ENCODE measurements at regions not wholly inside any gene's neighbourhood (a gene's known extent, or its start where the extent isn't known, plus 50 kb on each side); places are given as distances from the start of the nearest gene placed in this dataset.

DNA sequence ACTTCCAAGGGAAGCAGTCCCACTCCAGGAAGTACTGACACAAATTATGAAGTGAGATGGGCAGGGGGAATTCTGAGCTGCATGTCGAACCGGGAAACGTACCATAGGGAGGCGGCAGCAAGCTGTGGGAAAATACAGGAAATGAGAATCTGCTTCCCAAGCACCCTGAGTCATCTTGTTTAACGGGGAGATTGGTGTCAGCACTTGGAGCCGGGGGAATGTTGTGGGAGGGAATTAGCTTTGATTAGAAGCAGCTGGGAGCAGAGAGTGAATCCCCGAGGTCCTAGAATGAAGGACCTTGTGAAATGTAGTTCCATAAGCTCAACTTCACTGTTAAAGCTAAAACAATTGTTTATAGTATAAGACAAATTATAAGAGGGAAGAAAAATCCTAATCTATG, 141.4 kb upstream of the PRKCQ start:
- peak; percentile 36 for DNase-seq (ENCODE audit: low spot score)
- no peaks in the 10 kb centered on the region; the same call in none of the 2 replicates for H3K9me2 ChIP-seq (ENCODE audit: insufficient read depth)
- TF ChIP-seq, protein P1, sequence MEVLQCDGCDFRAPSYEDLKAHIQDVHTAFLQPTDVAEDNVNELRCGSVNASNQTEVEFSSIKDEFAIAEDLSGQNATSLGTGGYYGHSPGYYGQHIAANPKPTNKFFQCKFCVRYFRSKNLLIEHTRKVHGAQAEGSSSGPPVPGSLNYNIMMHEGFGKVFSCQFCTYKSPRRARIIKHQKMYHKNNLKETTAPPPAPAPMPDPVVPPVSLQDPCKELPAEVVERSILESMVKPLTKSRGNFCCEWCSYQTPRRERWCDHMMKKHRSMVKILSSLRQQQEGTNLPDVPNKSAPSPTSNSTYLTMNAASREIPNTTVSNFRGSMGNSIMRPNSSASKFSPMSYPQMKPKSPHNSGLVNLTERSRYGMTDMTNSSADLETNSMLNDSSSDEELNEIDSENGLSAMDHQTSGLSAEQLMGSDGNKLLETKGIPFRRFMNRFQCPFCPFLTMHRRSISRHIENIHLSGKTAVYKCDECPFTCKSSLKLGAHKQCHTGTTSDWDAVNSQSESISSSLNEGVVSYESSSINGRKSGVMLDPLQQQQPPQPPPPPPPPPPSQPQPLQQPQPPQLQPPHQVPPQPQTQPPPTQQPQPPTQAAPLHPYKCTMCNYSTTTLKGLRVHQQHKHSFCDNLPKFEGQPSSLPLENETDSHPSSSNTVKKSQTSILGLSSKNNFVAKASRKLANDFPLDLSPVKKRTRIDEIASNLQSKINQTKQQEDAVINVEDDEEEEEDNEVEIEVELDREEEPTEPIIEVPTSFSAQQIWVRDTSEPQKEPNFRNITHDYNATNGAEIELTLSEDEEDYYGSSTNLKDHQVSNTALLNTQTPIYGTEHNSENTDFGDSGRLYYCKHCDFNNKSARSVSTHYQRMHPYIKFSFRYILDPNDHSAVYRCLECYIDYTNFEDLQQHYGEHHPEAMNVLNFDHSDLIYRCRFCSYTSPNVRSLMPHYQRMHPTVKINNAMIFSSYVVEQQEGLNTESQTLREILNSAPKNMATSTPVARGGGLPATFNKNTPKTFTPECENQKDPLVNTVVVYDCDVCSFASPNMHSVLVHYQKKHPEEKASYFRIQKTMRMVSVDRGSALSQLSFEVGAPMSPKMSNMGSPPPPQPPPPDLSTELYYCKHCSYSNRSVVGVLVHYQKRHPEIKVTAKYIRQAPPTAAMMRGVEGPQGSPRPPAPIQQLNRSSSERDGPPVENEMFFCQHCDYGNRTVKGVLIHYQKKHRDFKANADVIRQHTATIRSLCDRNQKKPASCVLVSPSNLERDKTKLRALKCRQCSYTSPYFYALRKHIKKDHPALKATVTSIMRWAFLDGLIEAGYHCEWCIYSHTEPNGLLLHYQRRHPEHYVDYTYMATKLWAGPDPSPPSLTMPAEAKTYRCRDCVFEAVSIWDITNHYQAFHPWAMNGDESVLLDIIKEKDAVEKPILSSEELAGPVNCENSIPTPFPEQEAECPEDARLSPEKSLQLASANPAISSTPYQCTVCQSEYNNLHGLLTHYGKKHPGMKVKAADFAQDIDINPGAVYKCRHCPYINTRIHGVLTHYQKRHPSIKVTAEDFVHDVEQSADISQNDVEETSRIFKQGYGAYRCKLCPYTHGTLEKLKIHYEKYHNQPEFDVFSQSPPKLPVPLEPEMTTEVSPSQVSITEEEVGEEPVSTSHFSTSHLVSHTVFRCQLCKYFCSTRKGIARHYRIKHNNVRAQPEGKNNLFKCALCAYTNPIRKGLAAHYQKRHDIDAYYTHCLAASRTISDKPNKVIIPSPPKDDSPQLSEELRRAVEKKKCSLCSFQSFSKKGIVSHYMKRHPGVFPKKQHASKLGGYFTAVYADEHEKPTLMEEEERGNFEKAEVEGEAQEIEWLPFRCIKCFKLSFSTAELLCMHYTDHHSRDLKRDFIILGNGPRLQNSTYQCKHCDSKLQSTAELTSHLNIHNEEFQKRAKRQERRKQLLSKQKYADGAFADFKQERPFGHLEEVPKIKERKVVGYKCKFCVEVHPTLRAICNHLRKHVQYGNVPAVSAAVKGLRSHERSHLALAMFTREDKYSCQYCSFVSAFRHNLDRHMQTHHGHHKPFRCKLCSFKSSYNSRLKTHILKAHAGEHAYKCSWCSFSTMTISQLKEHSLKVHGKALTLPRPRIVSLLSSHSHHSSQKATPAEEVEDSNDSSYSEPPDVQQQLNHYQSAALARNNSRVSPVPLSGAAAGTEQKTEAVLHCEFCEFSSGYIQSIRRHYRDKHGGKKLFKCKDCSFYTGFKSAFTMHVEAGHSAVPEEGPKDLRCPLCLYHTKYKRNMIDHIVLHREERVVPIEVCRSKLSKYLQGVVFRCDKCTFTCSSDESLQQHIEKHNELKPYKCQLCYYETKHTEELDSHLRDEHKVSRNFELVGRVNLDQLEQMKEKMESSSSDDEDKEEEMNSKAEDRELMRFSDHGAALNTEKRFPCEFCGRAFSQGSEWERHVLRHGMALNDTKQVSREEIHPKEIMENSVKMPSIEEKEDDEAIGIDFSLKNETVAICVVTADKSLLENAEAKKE (CRISPR knock-in tag; IDR thresholded peaks at IDR 0.05): no peak
- no peak for TF ChIP-seq NANOG (IDR thresholded peaks at IDR 0.05; ENCODE audit: borderline replicate concordance)
- TF ChIP-seq, protein P2, sequence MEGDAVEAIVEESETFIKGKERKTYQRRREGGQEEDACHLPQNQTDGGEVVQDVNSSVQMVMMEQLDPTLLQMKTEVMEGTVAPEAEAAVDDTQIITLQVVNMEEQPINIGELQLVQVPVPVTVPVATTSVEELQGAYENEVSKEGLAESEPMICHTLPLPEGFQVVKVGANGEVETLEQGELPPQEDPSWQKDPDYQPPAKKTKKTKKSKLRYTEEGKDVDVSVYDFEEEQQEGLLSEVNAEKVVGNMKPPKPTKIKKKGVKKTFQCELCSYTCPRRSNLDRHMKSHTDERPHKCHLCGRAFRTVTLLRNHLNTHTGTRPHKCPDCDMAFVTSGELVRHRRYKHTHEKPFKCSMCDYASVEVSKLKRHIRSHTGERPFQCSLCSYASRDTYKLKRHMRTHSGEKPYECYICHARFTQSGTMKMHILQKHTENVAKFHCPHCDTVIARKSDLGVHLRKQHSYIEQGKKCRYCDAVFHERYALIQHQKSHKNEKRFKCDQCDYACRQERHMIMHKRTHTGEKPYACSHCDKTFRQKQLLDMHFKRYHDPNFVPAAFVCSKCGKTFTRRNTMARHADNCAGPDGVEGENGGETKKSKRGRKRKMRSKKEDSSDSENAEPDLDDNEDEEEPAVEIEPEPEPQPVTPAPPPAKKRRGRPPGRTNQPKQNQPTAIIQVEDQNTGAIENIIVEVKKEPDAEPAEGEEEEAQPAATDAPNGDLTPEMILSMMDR (conservative IDR thresholded peaks at IDR 0.05; ENCODE audit: low read depth in 2 of 2): peak in 1 of 2 experiments; percentile 46; a peak in 2 of 4 replicates
- H3K4me1 Mint-ChIP-seq: peaks cover 30% of the 10 kb centered on the region
- H3K27ac ChIP-seq (ENCODE audit: low read depth): no peak overlapping the region
- H3K79me2 ChIP-seq (replicated peaks; ENCODE audit: insufficient read depth): no peaks in the 10 kb centered on the region
- H2AFZ ChIP-seq: no peak overlapping the region
- no peaks in the 10 kb centered on the region for H3K36me3 ChIP-seq (ENCODE audit: insufficient read depth)
- H3K27ac Mint-ChIP-seq: no peak overlapping the region
- no peaks in the 10 kb centered on the region for H3K27me3 ChIP-seq (ENCODE audit: insufficient read depth)
- peaks cover 4% of the 10 kb centered on the region for H3K27me3 Mint-ChIP-seq (ENCODE audit: insufficient read depth, low read depth, poor library complexity)
- peaks cover 14% of the 10 kb centered on the region for H3K9me3 Mint-ChIP-seq
- H3K4me1 ChIP-seq (ENCODE audit: insufficient read depth): peaks cover 39% of the 10 kb centered on the region
- H3K4me3 ChIP-seq: no peak overlapping the region
- no peaks in the 10 kb centered on the region; the same call in 1 of the 2 replicates for H3F3A ChIP-seq (replicated peaks; ENCODE audit: low read depth)
- peaks cover 16% of the 10 kb centered on the region; the same call in 2 of the 3 replicates for H3K36me3 Mint-ChIP-seq (ENCODE audit: low read depth)
- H3K4me2 ChIP-seq: no peak overlapping the region
- H3K4me3 Mint-ChIP-seq: no peak overlapping the region
- no peaks in the 10 kb centered on the region for H4K20me1 ChIP-seq (replicated peaks; ENCODE audit: insufficient read depth)
- ATAC-seq: no peak

DNA sequence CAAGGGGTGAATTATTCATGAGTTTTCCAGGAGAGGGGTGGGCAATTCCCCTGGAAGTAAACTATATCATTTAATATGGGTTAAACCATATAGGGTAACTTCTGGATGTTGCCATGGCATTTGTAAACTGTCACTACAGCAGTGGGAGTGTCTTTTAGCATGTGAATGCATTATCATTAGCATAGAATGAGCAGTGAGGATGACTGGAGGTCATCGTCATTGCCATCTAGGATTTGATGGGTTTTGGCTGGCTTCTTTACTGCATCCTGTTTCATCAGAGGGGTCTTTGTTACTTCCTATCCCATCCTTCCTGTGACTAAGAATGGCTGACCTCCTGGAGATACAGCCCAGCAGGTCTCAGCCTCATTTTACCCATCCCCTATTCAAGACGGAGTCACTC, 139.5 kb upstream of the PRKCQ start:
- H3K36me3 Mint-ChIP-seq (ENCODE audit: low read depth): peaks cover 16% of the 10 kb centered on the region; the same call in 2 of the 3 replicates
- peaks cover 47% of the 10 kb centered on the region for H3K4me1 ChIP-seq (ENCODE audit: insufficient read depth)
- no peak for TF ChIP-seq POLR2AphosphoS5 (IDR thresholded peaks at IDR 0.05; ENCODE audit: low read depth)
- no peak for TF ChIP-seq ZNF114 (CRISPR knock-in tag; IDR thresholded peaks at IDR 0.05)
- peaks cover 30% of the 10 kb centered on the region for H3K4me1 Mint-ChIP-seq
- no peaks in the 10 kb centered on the region; the same call in 1 of the 2 replicates for H3F3A ChIP-seq (replicated peaks; ENCODE audit: low read depth)
- H3K9me3 Mint-ChIP-seq: peaks cover 14% of the 10 kb centered on the region
- no peaks in the 10 kb centered on the region for H3K36me3 ChIP-seq (ENCODE audit: insufficient read depth)
- DNase-seq (ENCODE audit: low spot score): peak; percentile 28
- no peak; the same call in 2 of the 3 replicates for ATAC-seq
- peak overlapping the region; percentile 53; the same call in 1 of the 2 replicates for H3K27ac Mint-ChIP-seq
- H3K27me3 ChIP-seq (ENCODE audit: insufficient read depth): no peaks in the 10 kb centered on the region
- no peak overlapping the region for H2AFZ ChIP-seq
- no peak overlapping the region for H3K4me3 Mint-ChIP-seq
- H3K27me3 Mint-ChIP-seq (ENCODE audit: insufficient read depth, low read depth, poor library complexity): peaks cover 6% of the 10 kb centered on the region
- no peaks in the 10 kb centered on the region; the same call in 1 of the 2 replicates for H3K9me2 ChIP-seq (ENCODE audit: insufficient read depth)
- no peak overlapping the region for H3K4me2 ChIP-seq
- no peak overlapping the region for H3K27ac ChIP-seq (ENCODE audit: low read depth)
- no peaks in the 10 kb centered on the region for H3K79me2 ChIP-seq (replicated peaks; ENCODE audit: insufficient read depth)
- no peak overlapping the region for H3K4me3 ChIP-seq
- H4K20me1 ChIP-seq (replicated peaks; ENCODE audit: insufficient read depth): no peaks in the 10 kb centered on the region
